ENCODE measurements at regions not wholly inside any gene's neighbourhood (a gene's known extent, or its start where the extent isn't known, plus 50 kb on each side); places are given as distances from the start of the nearest gene placed in this dataset.

DNA sequence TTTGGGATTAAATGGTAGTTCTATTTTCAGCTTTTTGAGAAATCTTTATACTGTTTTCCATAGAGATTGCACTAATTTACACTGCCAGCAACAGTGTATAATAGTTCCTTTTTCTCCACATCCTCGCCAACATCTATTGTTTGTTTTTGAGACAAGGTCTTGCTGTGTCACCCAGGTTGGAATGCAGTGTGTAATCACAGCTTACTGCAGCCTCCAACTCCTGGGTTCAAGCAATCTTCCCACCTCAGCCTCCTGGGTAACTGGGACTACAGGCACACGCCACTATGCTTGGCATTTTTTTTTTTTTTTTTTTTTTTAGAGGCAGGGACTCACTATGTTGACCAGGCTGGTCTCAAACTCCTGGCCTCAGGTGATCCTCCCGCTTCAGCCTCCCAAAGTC lies 164.5 kb upstream of the CXADR start:
- in situ Hi-C loops (cut with HindIII; ENCODE audit: low pct_unique_long_range_greater_than_20kb, low sequenced_read_pairs), result no loop called here
- DNase-seq (ENCODE audit: low read depth in 1 of 2, low spot score in 1 of 2), result no peak
- TF ChIP-seq JUND (IDR thresholded peaks at IDR 0.05; ENCODE audit: low read depth), result no peak

DNA sequence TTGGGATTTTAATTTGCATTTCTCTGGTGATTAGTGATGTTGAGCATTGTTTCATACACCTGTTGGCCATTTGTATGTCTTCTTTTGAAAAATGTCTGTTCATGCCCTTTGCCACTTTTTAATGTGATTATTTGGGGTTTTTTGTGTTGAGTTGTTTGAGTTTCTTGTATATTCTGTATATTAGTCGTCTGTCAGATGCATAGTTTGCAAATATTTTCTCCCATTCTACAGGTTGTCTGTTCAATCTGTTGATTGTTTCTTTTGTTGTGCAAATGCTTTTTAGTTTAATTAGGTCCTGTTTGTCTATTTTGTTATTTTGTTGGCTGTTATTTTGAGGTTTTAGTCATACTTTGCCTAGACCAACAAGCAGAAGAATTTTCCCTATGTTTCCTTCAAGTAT lies 164.0 kb upstream of the CXADR start:
- TF ChIP-seq JUND (IDR thresholded peaks at IDR 0.05; ENCODE audit: low read depth), result no peak
- no peak for DNase-seq (ENCODE audit: low read depth in 1 of 2, low spot score in 1 of 2)
- in situ Hi-C loops (cut with HindIII; ENCODE audit: low pct_unique_long_range_greater_than_20kb, low sequenced_read_pairs), result no loop called here

DNA sequence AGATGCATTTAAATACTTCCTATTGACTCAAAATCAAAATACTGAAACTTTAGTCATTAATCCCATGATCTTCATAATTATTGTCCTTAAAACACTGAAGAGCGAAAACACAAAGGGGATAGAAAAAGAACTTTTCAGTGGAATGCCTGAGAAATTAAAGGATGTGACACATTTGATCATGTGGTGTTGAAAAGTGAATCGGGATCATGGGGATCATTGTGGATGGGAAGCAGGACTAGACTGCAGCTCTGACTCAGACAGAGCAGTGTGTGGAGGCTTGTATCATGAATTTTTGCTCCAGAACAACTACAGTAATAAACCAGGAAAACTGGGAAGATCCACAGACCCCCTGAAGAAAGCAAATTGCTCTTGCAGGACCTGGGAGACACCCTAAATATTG lies 161.1 kb upstream of the CXADR start:
- in situ Hi-C loops (cut with HindIII; ENCODE audit: low pct_unique_long_range_greater_than_20kb, low sequenced_read_pairs), result no loop called here
- no peak for TF ChIP-seq JUND (IDR thresholded peaks at IDR 0.05; ENCODE audit: low read depth)
- DNase-seq (ENCODE audit: low read depth in 1 of 2, low spot score in 1 of 2), result no peak

DNA sequence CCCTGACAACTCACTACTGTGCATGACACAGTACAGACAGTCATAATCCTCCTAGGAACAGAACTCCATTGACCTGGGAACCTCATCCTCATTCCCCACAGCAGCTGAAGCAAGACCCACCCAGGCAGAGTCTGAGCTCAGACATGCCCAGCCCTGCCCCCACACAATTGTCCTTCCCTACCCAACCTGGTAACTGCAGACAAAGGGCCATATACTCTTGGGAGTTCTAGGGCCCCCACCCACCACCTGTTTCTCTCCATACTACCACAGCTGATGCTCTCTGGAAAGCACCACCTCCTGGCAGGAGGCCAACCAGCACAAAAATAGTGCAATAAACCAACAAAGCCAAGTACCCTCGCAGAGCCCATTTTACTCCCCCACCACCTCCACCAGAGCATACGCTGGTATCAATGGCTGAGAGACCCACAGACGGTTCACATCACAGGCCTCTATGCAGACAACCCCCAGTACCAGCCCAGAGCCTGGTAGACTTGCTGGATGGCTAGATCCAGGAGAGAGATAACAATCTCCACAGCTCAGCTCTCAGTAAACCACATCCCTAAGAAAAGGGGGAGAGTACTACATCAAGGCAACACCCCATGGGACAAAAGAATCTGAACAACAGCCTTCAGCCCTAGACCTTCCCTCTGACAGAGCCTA lies 159.7 kb upstream of the CXADR start:
- in situ Hi-C loops (cut with HindIII; ENCODE audit: low pct_unique_long_range_greater_than_20kb, low sequenced_read_pairs), result no loop called here
- no peak for TF ChIP-seq JUND (IDR thresholded peaks at IDR 0.05; ENCODE audit: low read depth)
- no peak for DNase-seq (ENCODE audit: low read depth in 1 of 2, low spot score in 1 of 2)

- DNase-seq (ENCODE audit: low read depth in 1 of 2, low spot score in 1 of 2), result peak in 1 of 2 experiments; percentile 50
- TF ChIP-seq JUND (IDR thresholded peaks at IDR 0.05; ENCODE audit: low read depth), result no peak
- in situ Hi-C loops (cut with HindIII; ENCODE audit: low pct_unique_long_range_greater_than_20kb, low sequenced_read_pairs), result no loop called here
Observed at GRCh38 chr21:17359781-17360180, 153.1 kb upstream of the CXADR start.

DNA sequence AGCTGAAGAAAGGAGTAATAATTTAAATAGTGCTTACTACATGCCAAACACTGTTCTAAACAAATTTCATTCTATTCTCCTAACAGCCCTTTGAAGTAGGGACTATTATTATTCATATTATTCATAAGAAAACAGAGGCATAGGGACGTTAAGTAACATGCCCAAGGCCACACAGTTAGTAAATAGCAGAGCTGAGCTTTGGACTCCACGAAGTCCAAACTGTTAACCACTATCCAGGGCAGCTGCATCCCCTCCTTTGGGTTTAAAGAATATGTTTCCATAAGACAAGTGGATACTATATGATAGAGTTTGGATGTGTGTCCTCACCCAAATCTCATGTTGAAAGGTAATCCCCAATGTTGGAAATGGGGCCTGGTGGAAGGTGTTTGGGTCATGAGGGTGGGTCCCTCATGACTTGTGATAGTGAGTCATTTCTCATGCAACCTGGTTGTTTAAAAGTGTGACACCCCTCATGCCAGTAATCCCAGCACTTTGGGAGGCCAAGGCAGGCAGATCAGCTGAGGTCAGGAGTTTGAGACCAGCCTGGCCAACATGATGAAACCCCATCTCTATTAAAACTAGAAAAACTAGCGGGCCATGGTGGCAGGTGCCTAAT lies 144.0 kb upstream of the CXADR start:
- in situ Hi-C loops (cut with HindIII; ENCODE audit: low pct_unique_long_range_greater_than_20kb, low sequenced_read_pairs), result no loop called here
- no peak for DNase-seq (ENCODE audit: low read depth in 1 of 2, low spot score in 1 of 2)
- no peak for TF ChIP-seq JUND (IDR thresholded peaks at IDR 0.05; ENCODE audit: low read depth)

DNA sequence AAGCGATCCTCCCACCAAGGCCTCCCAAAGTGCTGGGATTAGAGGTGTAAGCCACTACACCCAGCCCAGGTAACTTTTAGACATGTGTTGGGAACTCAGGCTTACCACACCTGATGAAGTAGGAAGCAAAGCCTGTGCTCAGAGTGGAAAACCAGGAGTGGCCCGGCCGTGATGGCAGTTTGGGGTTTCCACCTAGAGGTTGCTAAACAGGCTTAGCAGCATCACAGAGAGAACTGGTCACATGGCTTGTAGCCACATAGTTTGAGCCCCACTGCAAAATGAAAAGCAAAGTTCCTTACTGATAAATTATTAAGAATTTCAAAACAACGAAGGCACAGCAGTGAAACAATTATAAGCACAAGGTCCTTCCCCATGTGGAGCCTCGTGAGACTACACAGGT lies 142.6 kb upstream of the CXADR start:
- peak; percentile 18 to 69 for DNase-seq (ENCODE audit: low read depth in 1 of 2, low spot score in 1 of 2)
- no peak for TF ChIP-seq JUND (IDR thresholded peaks at IDR 0.05; ENCODE audit: low read depth)

GRCh38 chr21:17370916-17371315 lies 141.9 kb upstream of the CXADR start:
- no peak for TF ChIP-seq JUND (IDR thresholded peaks at IDR 0.05; ENCODE audit: low read depth)
- no peak for DNase-seq (ENCODE audit: low read depth in 1 of 2, low spot score in 1 of 2)
- in situ Hi-C loops (cut with HindIII; ENCODE audit: low pct_unique_long_range_greater_than_20kb, low sequenced_read_pairs), result no loop called here

More for the DNA sequence above, 142.6 kb upstream of the CXADR start:
- in situ Hi-C loops (cut with HindIII; ENCODE audit: low pct_unique_long_range_greater_than_20kb, low sequenced_read_pairs), result no loop called here

- TF ChIP-seq JUND (IDR thresholded peaks at IDR 0.05; ENCODE audit: low read depth), result no peak
- in situ Hi-C loops (cut with HindIII; ENCODE audit: low pct_unique_long_range_greater_than_20kb, low sequenced_read_pairs), result no loop called here
- peak in 1 of 2 experiments; percentile 25 for DNase-seq (ENCODE audit: low read depth in 1 of 2, low spot score in 1 of 2)
Observed at GRCh38 chr21:17371450-17371849, 141.4 kb upstream of the CXADR start.

GRCh38 chr21:17372200-17372599 lies 140.6 kb upstream of the CXADR start:
- DNase-seq (ENCODE audit: low read depth in 1 of 2, low spot score in 1 of 2), result no peak
- no peak for TF ChIP-seq JUND (IDR thresholded peaks at IDR 0.05; ENCODE audit: low read depth)
- in situ Hi-C loops (cut with HindIII; ENCODE audit: low pct_unique_long_range_greater_than_20kb, low sequenced_read_pairs), result no loop called here

DNA sequence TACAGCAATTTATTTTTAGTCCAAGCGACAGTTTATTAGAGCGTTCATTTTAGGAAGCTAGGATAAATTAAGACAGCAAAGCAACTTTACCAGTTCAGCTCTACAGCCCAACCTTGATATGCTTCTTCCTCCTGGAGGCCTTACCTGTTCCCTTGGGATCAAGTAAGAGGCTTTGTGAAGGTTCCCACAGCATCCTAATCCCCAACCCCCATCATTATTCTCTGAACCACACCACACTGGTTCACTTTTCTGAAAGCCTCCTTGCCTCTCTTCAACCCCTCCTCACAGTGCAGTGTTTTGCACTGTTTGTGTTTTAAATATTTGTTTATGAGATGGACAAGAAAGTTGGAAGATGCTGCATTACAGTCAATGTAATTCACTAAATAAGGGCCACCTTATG lies 126.3 kb upstream of the CXADR start:
- in situ Hi-C loops (cut with HindIII; ENCODE audit: low pct_unique_long_range_greater_than_20kb, low sequenced_read_pairs), result no loop called here
- no peak for TF ChIP-seq JUND (IDR thresholded peaks at IDR 0.05; ENCODE audit: low read depth)
- no peak for DNase-seq (ENCODE audit: low read depth in 1 of 2, low spot score in 1 of 2)

DNA sequence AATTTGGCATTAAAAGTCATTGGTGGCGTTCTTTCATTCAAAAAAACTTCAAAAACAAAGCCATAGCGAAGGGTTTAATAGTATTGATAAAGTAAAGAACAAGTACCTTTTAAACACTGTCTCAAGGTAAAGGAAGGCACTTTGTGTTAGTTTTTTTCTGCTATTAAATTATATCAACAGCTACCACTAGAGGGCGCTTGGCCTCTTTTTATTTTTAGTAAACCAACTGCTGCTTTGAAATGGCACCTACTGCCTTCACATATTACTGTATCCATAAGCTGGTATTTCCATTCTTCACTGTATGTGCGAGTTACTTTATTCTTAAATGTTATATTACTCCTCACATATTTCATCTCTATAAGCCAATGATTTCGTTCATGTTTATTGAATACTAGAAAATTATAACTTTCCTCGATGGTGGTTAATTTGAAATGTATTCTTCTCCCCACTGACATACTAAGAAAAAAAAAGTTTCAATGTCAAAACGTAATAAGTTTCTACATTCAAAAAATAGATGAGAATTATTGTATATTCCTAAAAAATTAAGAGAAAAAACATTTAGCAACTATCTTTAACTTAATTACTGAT lies 125.7 kb upstream of the CXADR start:
- no peak for TF ChIP-seq JUND (IDR thresholded peaks at IDR 0.05; ENCODE audit: low read depth)
- in situ Hi-C loops (cut with HindIII; ENCODE audit: low pct_unique_long_range_greater_than_20kb, low sequenced_read_pairs), result no loop called here
- peak; percentile 27 to 77 for DNase-seq (ENCODE audit: low read depth in 1 of 2, low spot score in 1 of 2)

DNA sequence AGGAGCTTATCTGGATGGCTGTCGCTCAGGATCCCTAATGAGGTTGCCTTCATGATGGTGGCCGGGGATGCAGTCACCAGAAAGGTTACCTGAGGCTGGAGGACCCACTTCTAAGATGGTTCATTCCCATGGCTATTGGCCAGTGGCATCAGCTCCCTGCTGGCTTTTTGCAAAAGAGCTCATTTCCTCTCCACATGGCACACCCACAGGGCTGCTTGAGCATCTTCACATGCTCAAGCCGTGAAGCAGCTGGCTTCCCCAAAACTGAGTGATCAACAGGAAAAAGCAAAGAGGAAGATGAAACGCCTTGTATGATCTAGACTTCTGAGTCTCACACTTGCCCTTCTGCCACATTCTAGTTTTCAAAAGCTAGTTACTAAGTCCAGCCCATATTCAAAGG lies 124.6 kb upstream of the CXADR start:
- DNase-seq (ENCODE audit: low read depth in 1 of 2, low spot score in 1 of 2), result no peak
- TF ChIP-seq JUND (IDR thresholded peaks at IDR 0.05; ENCODE audit: low read depth), result no peak
- in situ Hi-C loops (cut with HindIII; ENCODE audit: low pct_unique_long_range_greater_than_20kb, low sequenced_read_pairs), result no loop called here
